Neutrophil (primary cell): ENCODE measurements at regions not wholly inside any gene's neighbourhood (a gene's known extent, or its start where the extent isn't known, plus 50 kb on each side); places are given as distances from the start of the nearest gene placed in this dataset.

ENCODE experiments used
- H3K27ac ChIP-seq: fragments of 200-600 bp; sonication (generic); 2 replicates; pipeline ENCODE4 v1.5.1; 2016; ENCODE audit warnings: mild to moderate bottlenecking, moderate library complexity
- H3K27me3 ChIP-seq: fragments of 200-600 bp; sonication (generic); 2 replicates; pipeline ENCODE4 v1.6.0; 2016; ENCODE audit warnings: mild to moderate bottlenecking
- H3K36me3 ChIP-seq: fragments of 200-600 bp; sonication (generic); 2 replicates; pipeline ENCODE4 v1.5.1; 2017
- H3K4me1 ChIP-seq, 2 experiments: fragments of 200-600 bp in 1 of 2; sonication (generic) in 1 of 2; 1 replicate in 1 of 2; 2 replicates in 1 of 2; pipeline versions ENCODE4 v1.5.1 to v1.6.1; 2013 to 2016; ENCODE audit warnings: low read depth in 1 of 2, low read length in 1 of 2, mild to moderate bottlenecking in 1 of 2, moderate library complexity in 1 of 2; ENCODE audit not compliant: control insufficient read depth in 1 of 2, insufficient read depth in 1 of 2
- H3K4me3 ChIP-seq, 2 experiments: fragments of 200-600 bp in 1 of 2; sonication (generic) in 1 of 2; 1 replicate in 1 of 2; 2 replicates in 1 of 2; pipeline ENCODE4 v1.5.1; 2013 to 2016; ENCODE audit warnings: low read depth in 1 of 2, low read length in 1 of 2, mild to moderate bottlenecking in 1 of 2, moderate library complexity in 1 of 2
- H3K9me3 ChIP-seq: fragments of 200-600 bp; sonication (generic); 2 replicates; pipeline ENCODE4 v1.5.1; 2016
- TF ChIP-seq, protein P1 (sequence below): fragments of 200-600 bp; sonication (generic); IDR thresholded peaks from 2 replicates; pipeline ENCODE4 v1.5.1; 2016; ENCODE audit warnings: antibody characterized with exemption

DNA sequence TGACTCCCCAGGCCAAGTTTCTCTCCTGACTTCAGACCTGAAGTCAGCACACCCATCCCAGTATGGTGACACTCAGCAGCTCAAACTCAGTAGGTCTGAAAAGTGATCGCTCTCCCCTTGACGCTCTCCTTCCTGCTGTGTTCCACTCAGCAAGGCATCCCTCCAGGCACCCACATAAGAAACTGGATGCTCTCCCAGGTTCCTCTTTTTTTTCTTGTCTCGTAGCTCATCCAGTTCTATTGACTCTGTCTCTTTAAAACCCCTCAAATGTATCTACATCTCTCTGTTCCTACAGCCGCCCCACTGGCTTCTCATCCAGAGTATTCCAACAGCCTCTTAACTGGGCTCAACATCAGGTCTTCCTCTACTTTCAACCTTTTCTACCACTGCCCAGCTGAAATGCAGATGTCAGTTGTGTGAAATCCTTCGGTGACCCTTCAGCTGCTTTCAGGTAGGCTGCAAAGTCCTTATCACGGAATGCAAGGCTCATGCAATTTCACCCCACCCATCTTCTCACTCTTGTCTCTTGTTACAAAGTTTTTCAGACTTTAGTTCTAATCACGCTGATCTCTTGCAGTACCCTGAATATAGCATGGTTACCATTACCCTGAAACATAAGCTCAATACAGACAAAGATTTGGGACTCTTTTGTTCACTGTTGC, 286.2 kb upstream of the POU3F1 start:
- Histone ChIP-seq H3K9me3 (no peaks in the 10 kb centered on the region), H3K27ac (no peak overlapping the region), H3K4me3 (no peak overlapping the region), H3K27me3 (peaks cover 4% of the 10 kb centered on the region), H3K36me3 (peaks cover 3% of the 10 kb centered on the region), H3K4me1 (peaks cover 0 to 8% of the 10 kb centered on the region in 2 experiments)
- TF ChIP-seq, protein P1, sequence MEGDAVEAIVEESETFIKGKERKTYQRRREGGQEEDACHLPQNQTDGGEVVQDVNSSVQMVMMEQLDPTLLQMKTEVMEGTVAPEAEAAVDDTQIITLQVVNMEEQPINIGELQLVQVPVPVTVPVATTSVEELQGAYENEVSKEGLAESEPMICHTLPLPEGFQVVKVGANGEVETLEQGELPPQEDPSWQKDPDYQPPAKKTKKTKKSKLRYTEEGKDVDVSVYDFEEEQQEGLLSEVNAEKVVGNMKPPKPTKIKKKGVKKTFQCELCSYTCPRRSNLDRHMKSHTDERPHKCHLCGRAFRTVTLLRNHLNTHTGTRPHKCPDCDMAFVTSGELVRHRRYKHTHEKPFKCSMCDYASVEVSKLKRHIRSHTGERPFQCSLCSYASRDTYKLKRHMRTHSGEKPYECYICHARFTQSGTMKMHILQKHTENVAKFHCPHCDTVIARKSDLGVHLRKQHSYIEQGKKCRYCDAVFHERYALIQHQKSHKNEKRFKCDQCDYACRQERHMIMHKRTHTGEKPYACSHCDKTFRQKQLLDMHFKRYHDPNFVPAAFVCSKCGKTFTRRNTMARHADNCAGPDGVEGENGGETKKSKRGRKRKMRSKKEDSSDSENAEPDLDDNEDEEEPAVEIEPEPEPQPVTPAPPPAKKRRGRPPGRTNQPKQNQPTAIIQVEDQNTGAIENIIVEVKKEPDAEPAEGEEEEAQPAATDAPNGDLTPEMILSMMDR: no peak

DNA sequence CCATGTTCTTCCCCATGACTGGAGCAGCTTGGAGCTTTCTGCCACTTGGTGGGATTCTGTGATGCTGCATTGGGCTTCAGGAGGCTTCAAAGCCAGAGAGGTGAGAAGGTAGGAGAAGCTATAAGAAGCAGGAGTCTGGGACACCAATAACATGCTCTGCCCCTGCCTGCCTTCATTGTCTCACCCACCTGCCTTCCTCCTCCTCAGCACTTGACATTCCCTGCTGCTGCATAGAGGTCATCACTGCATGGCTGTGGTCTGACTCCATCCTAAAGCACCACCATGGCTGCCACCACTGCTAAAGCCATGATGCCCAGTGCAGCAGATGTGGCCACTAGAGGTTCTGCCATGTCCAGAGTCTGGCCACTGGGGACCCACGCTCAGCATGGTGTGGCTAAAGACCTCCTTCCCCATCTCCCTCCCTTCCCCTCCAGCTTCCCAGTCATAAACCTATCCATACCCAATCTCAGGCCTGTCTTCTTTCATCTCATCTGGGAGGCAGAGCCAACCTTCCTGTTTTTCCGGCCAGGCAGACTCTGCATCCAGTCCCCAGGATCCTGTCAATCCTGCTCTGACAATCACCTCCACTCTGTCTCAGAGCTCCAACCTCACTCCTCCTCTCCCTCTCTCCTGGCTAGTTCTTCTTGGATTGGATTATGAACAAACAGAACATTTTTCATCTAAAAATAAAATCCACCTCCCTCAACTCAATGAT, 285.1 kb upstream of the POU3F1 start:
- peaks cover 0 to 8% of the 10 kb centered on the region in 2 experiments for H3K4me1 ChIP-seq
- TF ChIP-seq, protein P1: no peak
- H3K9me3 ChIP-seq: no peaks in the 10 kb centered on the region
- peaks cover 3% of the 10 kb centered on the region for H3K36me3 ChIP-seq
- no peaks in the 10 kb centered on the region for H3K27me3 ChIP-seq
- no peak overlapping the region for H3K4me3 ChIP-seq
- H3K27ac ChIP-seq: no peak overlapping the region

DNA sequence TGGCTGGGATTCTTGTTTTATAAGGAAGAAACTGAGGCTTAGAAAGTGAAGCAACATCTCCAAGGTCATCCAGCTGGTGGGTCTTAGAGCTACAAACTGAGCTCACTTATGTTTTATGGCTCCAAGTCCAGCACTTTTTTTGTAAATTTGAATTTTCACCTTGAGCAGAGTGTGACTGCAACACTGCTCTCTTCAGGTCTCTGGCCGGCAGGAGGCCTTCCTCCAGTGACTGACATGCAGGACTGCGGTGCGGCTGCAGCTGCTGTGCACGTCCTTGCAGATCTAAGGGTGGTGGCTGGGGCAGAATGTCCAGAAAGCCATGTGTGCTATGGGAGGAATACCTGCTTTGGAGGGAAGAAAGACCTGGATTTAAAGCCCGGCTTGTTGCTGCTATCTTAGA, 284.2 kb upstream of the POU3F1 start:
- Histone ChIP-seq H3K27ac (no peak overlapping the region), H3K4me1 (peaks cover 0 to 8% of the 10 kb centered on the region in 2 experiments), H3K27me3 (no peaks in the 10 kb centered on the region), H3K9me3 (no peaks in the 10 kb centered on the region), H3K36me3 (peaks cover 3% of the 10 kb centered on the region), H3K4me3 (no peak overlapping the region)
- TF ChIP-seq, protein P1: no peak

DNA sequence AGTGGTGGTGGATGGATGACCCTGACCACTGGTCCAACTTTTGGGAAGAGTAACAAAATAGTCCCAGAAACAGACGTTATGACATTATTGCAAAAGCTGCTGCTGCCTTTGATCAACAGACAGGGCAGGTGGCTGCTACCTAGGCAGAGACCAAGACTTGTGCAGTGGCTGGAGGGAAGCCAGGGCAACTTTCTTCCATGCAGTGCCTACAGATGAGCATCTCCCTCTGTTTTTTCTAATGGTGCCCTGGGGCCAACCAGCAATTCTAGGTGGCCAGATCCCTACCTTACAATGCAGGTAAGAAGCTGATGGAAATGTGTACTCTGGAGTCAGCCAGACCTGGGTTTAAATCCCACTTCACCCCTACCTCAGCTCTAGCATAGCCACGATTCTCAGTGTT, 283.1 kb upstream of the POU3F1 start:
- Histone ChIP-seq H3K4me1 (peaks cover 0 to under 1% of the 10 kb centered on the region in 2 experiments), H3K36me3 (peaks cover 3% of the 10 kb centered on the region), H3K27ac (no peak overlapping the region), H3K9me3 (no peaks in the 10 kb centered on the region), H3K27me3 (no peaks in the 10 kb centered on the region), H3K4me3 (no peak overlapping the region)
- TF ChIP-seq, protein P1: no peak

DNA sequence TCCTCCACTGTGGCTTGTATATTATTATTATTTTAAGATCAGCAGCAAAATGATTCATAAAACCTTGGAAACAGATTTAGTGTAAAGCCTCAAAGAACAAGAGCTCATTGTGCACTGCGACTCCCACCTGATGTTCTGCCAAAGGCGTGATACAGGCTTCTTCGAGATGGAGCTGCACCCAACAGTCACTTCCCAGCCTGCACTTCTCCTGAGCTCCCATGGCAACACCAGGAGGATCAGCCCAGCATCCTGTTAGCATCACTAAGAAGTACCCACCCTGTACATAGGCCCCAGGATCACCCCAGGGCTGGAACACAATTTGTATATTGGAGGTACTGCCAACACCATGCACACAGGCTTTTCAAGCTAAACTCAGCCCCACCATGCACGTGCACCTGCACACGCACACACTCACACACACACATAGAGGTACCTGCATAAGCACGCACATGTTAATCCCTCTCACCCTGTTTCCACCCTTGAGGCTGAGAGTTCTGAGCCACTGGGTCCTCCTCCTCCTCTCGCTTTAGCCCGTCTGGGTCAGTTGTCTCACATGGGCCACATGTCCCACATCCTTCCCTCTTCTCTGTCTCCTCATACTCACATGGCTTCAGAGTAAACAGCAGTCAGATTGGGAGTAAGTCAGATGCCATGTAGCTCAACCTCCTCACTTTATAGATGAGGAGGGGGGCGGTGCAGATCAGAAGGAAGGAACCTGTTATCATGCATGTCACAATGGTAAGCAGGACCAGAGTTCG, 281.9 kb upstream of the POU3F1 start:
- H3K27ac ChIP-seq: no peak overlapping the region
- H3K9me3 ChIP-seq: no peaks in the 10 kb centered on the region
- no peak overlapping the region for H3K4me3 ChIP-seq
- TF ChIP-seq, protein P1: no peak
- H3K36me3 ChIP-seq: peaks cover 3% of the 10 kb centered on the region
- no peaks in the 10 kb centered on the region for H3K4me1 ChIP-seq
- H3K27me3 ChIP-seq: peaks cover 7% of the 10 kb centered on the region
